HFFc6 (cell line): ENCODE measurements at regions not wholly inside any gene's neighbourhood (a gene's known extent, or its start where the extent isn't known, plus 50 kb on each side); places are given as distances from the start of the nearest gene placed in this dataset.

Source experiments
- DNase-seq: peaks from one replicate; pipeline ENCODE4 v3.0.0-alpha.2; 2018
- H3K27ac Mint-ChIP-seq: 2 replicates; pipeline ENCODE4 v1.8.0; 2020; ENCODE audit warnings: mild to moderate bottlenecking, mixed read lengths
- H3K27me3 Mint-ChIP-seq: 2 replicates; pipeline ENCODE4 v1.8.0; 2021; ENCODE audit warnings: mild to moderate bottlenecking, moderate library complexity, mixed read lengths; ENCODE audit not compliant: insufficient read depth
- H3K36me3 Mint-ChIP-seq: 2 replicates; pipeline ENCODE4 v1.8.0; 2021; ENCODE audit warnings: low read depth, mixed read lengths
- H3K4me1 Mint-ChIP-seq: 2 replicates; pipeline ENCODE4 v1.8.0; 2020; ENCODE audit warnings: low read depth, mixed read lengths
- H3K4me3 Mint-ChIP-seq: 2 replicates; pipeline ENCODE4 v1.8.0; 2020; ENCODE audit warnings: mild to moderate bottlenecking, moderate library complexity, mixed read lengths
- H3K9me3 Mint-ChIP-seq: 2 replicates; pipeline ENCODE4 v1.8.0; 2020; ENCODE audit warnings: mild to moderate bottlenecking, mixed read lengths
- CTCF ChIP-seq: fragments of 200-600 bp; sonication (generic); IDR thresholded peaks from 2 replicates; pipeline ENCODE4 v1.5.0; 2021; ENCODE audit warnings: antibody characterized with exemption, mild to moderate bottlenecking

GRCh38 chr14:84410344-84410743, 1119.6 kb upstream of the FLRT2 start:
- Mint-ChIP-seq H3K9me3 (peaks cover 10% of the 10 kb centered on the region; the same call in 1 of the 2 replicates), H3K4me3 (no peak overlapping the region), H3K4me1 (no peaks in the 10 kb centered on the region), H3K36me3 (no peaks in the 10 kb centered on the region), H3K27me3 (no peaks in the 10 kb centered on the region), H3K27ac (no peak overlapping the region)
- TF ChIP-seq CTCF = no peak
- no peak for DNase-seq

- H3K27ac Mint-ChIP-seq = no peak overlapping the region
- no peaks in the 10 kb centered on the region for H3K4me1 Mint-ChIP-seq
- no peak for DNase-seq
- peaks cover 2% of the 10 kb centered on the region; the same call in 1 of the 2 replicates for H3K27me3 Mint-ChIP-seq
- no peaks in the 10 kb centered on the region for H3K36me3 Mint-ChIP-seq
- no peak overlapping the region for H3K4me3 Mint-ChIP-seq
- no peaks in the 10 kb centered on the region; the same call in 1 of the 2 replicates for H3K9me3 Mint-ChIP-seq
- TF ChIP-seq CTCF = no peak
Observed at GRCh38 chr14:84420221-84420620, 1109.7 kb upstream of the FLRT2 start.

GRCh38 chr14:84421621-84422020, 1108.3 kb upstream of the FLRT2 start:
- DNase-seq = no peak
- no peaks in the 10 kb centered on the region; the same call in 1 of the 2 replicates for H3K9me3 Mint-ChIP-seq
- H3K27ac Mint-ChIP-seq = no peak overlapping the region
- no peaks in the 10 kb centered on the region for H3K36me3 Mint-ChIP-seq
- H3K27me3 Mint-ChIP-seq = peaks cover 2% of the 10 kb centered on the region
- TF ChIP-seq CTCF = no peak
- no peak overlapping the region for H3K4me3 Mint-ChIP-seq
- H3K4me1 Mint-ChIP-seq = no peaks in the 10 kb centered on the region

GRCh38 chr14:84425968-84426367, 1104.0 kb upstream of the FLRT2 start:
- Mint-ChIP-seq H3K36me3 (no peaks in the 10 kb centered on the region), H3K27me3 (no peaks in the 10 kb centered on the region; the same call in 1 of the 2 replicates), H3K27ac (no peak overlapping the region), H3K4me1 (no peaks in the 10 kb centered on the region), H3K4me3 (no peak overlapping the region), H3K9me3 (no peaks in the 10 kb centered on the region)
- TF ChIP-seq CTCF = no peak
- DNase-seq = no peak

- TF ChIP-seq CTCF = no peak
- Mint-ChIP-seq H3K27me3 (no peaks in the 10 kb centered on the region; the same call in 1 of the 2 replicates), H3K4me3 (no peak overlapping the region), H3K4me1 (no peaks in the 10 kb centered on the region), H3K27ac (no peak overlapping the region), H3K9me3 (no peaks in the 10 kb centered on the region), H3K36me3 (no peaks in the 10 kb centered on the region)
- DNase-seq = no peak
Observed at GRCh38 chr14:84432676-84433075, 1097.3 kb upstream of the FLRT2 start.

- Mint-ChIP-seq H3K4me1 (no peaks in the 10 kb centered on the region), H3K27me3 (no peaks in the 10 kb centered on the region; the same call in 1 of the 2 replicates)
Observed at GRCh38 chr14:84433961-84434360, 1096.0 kb upstream of the FLRT2 start.

More at GRCh38 chr14:84433961-84434360, 1096.0 kb upstream of the FLRT2 start:
- Mint-ChIP-seq H3K4me3 (no peak overlapping the region), H3K27ac (no peak overlapping the region), H3K36me3 (no peaks in the 10 kb centered on the region), H3K9me3 (no peaks in the 10 kb centered on the region)
- no peak for TF ChIP-seq CTCF
- DNase-seq = no peak
